ENCODE measurements at regions not wholly inside any gene's neighbourhood (a gene's known extent, or its start where the extent isn't known, plus 50 kb on each side); places are given as distances from the start of the nearest gene placed in this dataset.
A peak's percentile ranks its signal among the peaks of the same experiment; 100 is the strongest.

DNA sequence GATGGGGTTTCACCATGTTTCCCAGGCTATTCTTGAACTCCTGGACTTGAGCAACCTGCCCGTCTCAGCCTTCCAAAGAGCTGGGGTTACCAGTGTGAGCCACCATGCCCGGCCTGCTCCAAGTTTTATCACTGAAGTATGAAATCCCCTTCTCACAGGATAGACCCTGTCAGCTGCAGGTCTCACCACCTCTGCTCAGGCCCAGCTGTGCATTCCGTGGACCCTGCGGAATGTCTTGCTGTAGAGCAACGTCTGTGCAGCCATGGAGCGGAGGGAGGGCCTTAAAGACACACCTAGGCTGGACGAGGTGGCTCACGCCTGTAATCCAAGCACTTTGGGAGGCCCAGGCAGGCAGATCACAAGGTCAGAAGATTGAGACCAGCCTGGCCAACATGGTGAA lies 625.4 kb downstream of the BRD1 start:
- no peaks in the 10 kb centered on the region for H3K27me3 ChIP-seq (ENCODE audit: control insufficient read depth, insufficient read depth, low read length)
- no peak overlapping the region for H3K4me3 ChIP-seq (ENCODE audit: insufficient read depth, low read depth, low read length)
- DNase-seq = peak; percentile 36
- no peaks in the 10 kb centered on the region for H3K36me3 ChIP-seq (replicated peaks; ENCODE audit: control insufficient read depth, insufficient read depth, low read length)

DNA sequence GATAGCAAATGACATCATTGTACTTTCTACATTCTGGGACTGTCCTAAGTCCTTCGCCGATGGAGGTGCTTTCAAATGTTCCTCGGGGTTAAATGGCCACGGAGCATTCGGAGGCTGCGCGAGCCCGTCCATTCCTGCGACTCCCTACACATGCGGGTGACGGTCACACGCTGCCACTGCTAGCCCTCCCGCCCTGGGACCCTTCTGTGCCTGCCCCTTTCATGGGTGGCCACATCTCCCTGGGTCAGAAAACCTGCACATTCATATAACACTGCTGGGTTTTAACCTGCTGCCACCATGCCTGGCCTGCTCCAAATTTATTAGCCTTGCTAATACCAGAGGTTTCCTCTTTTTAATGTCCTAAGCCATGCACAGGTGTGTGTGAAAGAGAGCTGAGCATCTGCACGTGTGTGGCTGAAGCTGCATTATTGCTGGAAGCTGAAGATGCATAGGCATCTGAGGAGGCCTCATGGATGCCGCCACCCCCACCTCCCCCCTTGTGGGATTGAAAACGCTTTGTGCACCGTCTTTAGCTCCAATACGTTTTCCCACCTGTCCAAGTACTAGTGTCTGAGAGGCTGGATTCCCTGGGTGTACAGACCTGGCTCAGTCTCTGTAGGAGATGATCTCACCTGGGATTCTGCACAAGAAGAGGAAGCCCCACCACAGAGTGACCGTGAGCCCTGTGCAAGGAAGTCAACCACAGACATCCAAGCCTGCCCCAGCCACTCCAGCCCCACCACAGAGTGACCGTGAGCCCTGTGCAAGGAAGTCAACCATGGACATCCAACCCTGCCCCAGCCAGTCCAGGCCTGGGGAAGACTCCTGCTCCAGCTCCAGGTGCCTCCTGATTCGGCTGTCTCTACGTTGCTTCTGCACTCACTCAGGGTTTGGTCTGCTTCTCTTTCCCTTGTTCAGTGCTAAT lies 626.4 kb downstream of the BRD1 start:
- no peaks in the 10 kb centered on the region for H3K36me3 ChIP-seq (replicated peaks; ENCODE audit: control insufficient read depth, insufficient read depth, low read length)
- H3K27me3 ChIP-seq (ENCODE audit: control insufficient read depth, insufficient read depth, low read length) = no peaks in the 10 kb centered on the region
- H3K4me3 ChIP-seq (ENCODE audit: insufficient read depth, low read depth, low read length) = no peak overlapping the region
- peak; percentile 38 for DNase-seq

DNA sequence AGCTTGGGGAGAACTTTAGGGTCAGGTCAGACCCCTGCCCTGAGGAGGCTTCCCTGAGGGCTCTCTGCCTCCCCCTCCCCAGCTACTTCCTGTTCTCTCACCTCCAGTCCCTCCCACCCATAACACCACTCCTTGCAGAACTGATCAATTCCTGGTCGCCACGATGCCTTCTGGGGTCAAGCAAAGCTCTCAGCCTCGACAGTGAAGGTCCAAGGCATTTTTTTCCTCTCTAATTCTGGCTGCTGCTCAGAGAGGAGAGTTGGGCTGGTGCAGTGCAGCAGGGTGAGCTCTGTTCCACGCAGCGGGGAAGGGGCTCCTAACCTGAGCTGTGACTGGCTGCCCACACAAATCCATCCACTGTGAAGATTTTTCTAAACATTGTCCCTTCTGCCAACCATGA lies 628.4 kb downstream of the BRD1 start:
- no peak overlapping the region for H3K4me3 ChIP-seq (ENCODE audit: insufficient read depth, low read depth, low read length)
- no peaks in the 10 kb centered on the region for H3K36me3 ChIP-seq (replicated peaks; ENCODE audit: control insufficient read depth, insufficient read depth, low read length)
- H3K27me3 ChIP-seq (ENCODE audit: control insufficient read depth, insufficient read depth, low read length) = no peaks in the 10 kb centered on the region
- no peak for DNase-seq

DNA sequence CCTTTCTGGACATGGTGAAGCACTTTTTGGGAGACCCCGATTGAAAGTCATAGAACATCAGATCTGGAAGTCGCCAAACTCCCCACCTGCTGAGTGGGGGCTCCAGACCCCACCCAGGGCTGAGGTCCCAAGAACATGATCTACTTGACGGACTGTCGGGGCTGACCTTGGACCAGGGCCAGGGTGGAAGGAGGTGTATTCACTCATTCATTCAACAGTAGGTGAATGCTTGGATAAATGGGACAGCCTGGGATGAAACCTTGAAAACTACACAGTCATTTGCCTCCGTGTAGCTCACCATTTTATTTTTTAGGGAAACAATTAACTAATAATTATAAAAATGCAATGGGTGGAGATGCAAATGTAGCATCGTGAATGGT lies 629.0 kb downstream of the BRD1 start:
- no peak for DNase-seq
- Histone ChIP-seq H3K4me3 (ENCODE audit: insufficient read depth, low read depth, low read length) (no peak overlapping the region), H3K27me3 (ENCODE audit: control insufficient read depth, insufficient read depth, low read length) (no peaks in the 10 kb centered on the region), H3K36me3 (replicated peaks; ENCODE audit: control insufficient read depth, insufficient read depth, low read length) (no peaks in the 10 kb centered on the region)

DNA sequence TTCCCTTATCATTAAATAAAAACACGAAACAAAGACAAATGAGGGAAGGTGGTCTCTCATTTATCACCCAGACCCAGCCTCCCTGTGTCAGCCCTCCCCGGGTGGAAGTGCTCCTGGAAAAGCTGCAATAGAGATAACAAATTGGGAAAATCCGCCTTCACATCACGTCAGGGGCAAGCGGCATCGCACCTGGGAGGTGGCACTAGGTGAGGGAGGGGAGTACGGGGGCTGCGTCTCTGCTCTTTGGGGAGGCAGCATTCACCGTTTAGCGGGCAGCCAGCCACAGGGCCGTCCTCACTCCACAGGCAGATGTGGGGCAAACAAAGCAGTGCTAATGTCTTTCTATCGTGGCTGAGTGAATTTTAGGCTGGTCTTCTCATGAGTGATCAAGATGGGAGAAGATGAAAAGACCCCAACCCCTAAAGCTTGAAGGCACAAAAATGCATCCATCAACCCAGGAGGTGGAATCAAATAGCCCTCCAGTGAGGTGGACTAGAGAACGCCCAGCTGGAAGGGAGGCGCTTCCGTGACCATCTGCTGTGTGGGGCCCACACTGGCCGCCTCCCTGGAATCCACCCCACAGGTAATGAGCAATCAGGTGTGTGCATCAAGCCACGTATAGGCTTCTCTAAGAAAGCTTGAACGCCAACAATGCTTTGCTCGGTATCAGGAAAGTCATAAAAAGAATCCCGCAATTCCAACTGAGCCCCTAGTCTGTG lies 629.5 kb downstream of the BRD1 start:
- H3K4me3 ChIP-seq (ENCODE audit: insufficient read depth, low read depth, low read length) = no peak overlapping the region
- no peaks in the 10 kb centered on the region for H3K36me3 ChIP-seq (replicated peaks; ENCODE audit: control insufficient read depth, insufficient read depth, low read length)
- H3K27me3 ChIP-seq (ENCODE audit: control insufficient read depth, insufficient read depth, low read length) = no peaks in the 10 kb centered on the region
- DNase-seq = no peak

DNA sequence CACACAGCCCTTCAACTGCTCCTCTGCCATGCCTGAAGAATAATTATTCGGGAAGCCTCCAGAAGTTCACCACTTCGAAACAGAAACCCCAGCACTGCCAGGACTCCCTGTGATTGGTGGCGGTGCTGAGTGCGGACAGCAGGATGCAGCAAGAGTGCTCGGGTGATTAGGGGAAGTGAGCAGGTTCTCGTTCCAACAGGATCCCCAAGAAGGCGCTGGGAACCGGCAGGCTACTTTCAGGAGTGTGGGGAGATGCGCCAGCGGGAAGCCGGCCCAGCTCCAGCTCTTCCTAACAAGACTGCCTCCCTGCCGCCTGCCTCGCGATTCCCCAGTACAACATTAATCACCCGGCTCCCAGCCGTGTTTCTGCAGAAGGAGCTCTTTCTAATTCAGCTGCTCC lies 630.2 kb downstream of the BRD1 start:
- peak; percentile 84 for DNase-seq
- no peaks in the 10 kb centered on the region for H3K36me3 ChIP-seq (replicated peaks; ENCODE audit: control insufficient read depth, insufficient read depth, low read length)
- H3K4me3 ChIP-seq (ENCODE audit: insufficient read depth, low read depth, low read length) = no peak overlapping the region
- no peaks in the 10 kb centered on the region for H3K27me3 ChIP-seq (ENCODE audit: control insufficient read depth, insufficient read depth, low read length)

DNA sequence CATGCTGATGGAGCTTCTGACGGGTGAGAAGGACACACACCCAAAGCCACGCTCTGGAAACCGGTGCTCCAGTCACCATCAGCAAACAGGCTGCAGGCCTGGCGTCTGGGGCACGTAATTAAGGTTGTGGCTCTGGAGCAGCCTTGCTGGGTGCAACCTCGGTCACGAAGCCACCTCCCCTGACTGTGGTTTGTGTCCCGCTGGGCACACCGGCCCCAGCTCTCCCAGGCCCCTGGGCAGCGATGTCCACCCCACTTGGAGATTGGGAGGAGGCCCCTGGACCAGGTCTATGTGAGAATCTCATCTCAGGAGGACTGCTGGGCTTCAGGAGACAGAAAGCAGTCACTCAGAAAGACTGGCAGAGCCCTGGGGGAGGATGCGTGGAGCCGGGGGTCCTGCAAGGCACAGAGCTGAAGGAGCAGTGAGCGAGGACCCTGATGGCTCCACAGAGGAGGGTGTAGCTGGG lies 631.6 kb downstream of the BRD1 start:
- Histone ChIP-seq H3K36me3 (replicated peaks; ENCODE audit: control insufficient read depth, insufficient read depth, low read length) (no peaks in the 10 kb centered on the region), H3K4me3 (ENCODE audit: insufficient read depth, low read depth, low read length) (no peak overlapping the region), H3K27me3 (ENCODE audit: control insufficient read depth, insufficient read depth, low read length) (no peaks in the 10 kb centered on the region)
- DNase-seq = no peak

DNA sequence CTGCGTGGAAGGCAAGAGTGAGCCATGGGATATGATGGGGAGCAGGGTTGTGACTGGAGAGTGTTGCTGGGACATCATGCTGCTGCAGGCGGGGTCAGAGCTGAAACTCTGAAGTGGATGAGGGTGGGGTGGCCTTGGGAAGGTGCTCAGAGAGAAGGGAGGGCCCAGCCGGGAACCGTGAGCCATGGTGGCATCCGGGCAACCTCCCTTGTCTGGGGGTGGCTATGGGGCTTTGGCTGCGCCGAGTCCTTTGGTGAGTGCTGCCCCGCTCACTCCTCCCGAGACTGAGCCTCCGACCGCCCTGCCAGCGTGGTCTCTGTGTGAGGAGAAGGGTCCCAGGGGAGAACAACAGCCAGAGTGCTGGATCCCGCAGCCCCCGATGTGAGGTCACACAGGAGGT lies 632.0 kb downstream of the BRD1 start:
- DNase-seq = no peak
- no peak overlapping the region for H3K4me3 ChIP-seq (ENCODE audit: insufficient read depth, low read depth, low read length)
- no peaks in the 10 kb centered on the region for H3K36me3 ChIP-seq (replicated peaks; ENCODE audit: control insufficient read depth, insufficient read depth, low read length)
- H3K27me3 ChIP-seq (ENCODE audit: control insufficient read depth, insufficient read depth, low read length) = no peaks in the 10 kb centered on the region

DNA sequence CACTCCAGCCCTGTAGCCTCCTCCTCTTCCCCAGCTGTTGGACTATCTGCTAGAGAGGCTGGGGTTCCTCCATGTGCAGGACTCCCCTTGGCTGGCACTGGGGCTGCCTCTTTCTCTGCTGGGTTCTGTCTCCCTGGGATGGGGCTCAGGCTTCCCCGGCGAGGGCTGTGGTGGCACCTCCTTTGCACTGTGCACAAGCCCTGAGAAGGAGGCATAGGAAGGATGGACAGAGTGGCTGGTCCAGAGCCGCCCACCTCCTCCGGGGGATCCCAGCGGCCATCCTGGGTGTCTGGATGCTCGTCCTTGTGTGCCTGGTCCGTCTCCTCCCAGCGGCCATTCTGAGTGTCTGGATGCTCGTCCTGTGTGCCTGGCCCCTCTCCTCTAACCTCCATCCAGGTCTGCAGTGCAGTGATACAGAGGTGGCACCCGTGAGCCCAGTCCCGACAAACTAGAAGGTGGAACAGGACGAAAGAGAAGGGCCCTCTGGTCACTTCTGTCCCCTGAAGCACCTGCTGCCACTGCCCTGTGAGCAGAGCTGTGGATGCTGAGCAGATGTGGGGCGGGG lies 633.7 kb downstream of the BRD1 start:
- no peaks in the 10 kb centered on the region for H3K27me3 ChIP-seq (ENCODE audit: control insufficient read depth, insufficient read depth, low read length)

DNA sequence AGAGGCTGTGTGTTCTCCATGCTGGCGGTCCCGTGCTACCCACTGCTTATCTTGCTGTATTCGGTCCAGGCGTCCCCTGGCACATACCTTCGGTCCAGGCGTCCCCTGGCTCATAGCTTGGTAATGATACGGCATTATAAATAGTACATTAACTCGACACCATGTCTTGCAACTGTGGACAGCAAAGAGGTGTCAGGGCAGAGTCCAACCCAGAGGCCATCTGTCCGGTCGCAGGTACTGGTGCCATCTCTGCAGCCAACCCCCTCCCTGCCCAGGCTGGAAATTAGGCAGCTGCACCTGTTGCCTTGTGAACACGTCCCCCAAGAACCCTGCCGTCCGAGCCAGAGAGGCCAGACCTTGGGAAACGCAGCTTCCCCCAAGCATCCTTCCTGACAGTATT lies 634.3 kb downstream of the BRD1 start:
- no peak for DNase-seq
- Histone ChIP-seq H3K4me3 (ENCODE audit: insufficient read depth, low read depth, low read length) (no peak overlapping the region), H3K27me3 (ENCODE audit: control insufficient read depth, insufficient read depth, low read length) (no peaks in the 10 kb centered on the region), H3K36me3 (replicated peaks; ENCODE audit: control insufficient read depth, insufficient read depth, low read length) (no peaks in the 10 kb centered on the region)

More for the DNA sequence above, 633.7 kb downstream of the BRD1 start:
- no peak for DNase-seq
- Histone ChIP-seq H3K4me3 (ENCODE audit: insufficient read depth, low read depth, low read length) (no peak overlapping the region), H3K36me3 (replicated peaks; ENCODE audit: control insufficient read depth, insufficient read depth, low read length) (no peaks in the 10 kb centered on the region)

DNA sequence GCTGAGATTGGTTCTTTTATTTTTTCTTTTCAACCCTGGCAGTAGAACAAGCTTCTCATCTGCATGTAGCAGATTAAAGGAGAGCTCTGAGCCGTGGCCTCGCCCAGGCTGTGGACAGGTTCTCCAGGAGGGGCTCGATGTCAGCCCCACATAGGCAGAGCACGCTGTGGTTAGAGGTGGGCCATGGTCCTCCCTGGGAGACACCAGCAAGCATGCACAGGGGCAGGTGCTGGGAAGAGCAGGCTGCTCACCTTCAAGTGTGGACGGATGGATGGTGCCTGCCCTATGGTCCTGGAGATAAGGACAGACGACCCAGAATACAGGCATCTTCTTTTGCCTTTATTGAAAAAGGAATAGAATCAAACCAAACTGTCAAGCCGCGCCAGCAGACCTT lies 634.8 kb downstream of the BRD1 start:
- H3K27me3 ChIP-seq (ENCODE audit: control insufficient read depth, insufficient read depth, low read length) = no peaks in the 10 kb centered on the region
- no peaks in the 10 kb centered on the region for H3K36me3 ChIP-seq (replicated peaks; ENCODE audit: control insufficient read depth, insufficient read depth, low read length)
- H3K4me3 ChIP-seq (ENCODE audit: insufficient read depth, low read depth, low read length) = no peak overlapping the region
- DNase-seq = no peak

DNA sequence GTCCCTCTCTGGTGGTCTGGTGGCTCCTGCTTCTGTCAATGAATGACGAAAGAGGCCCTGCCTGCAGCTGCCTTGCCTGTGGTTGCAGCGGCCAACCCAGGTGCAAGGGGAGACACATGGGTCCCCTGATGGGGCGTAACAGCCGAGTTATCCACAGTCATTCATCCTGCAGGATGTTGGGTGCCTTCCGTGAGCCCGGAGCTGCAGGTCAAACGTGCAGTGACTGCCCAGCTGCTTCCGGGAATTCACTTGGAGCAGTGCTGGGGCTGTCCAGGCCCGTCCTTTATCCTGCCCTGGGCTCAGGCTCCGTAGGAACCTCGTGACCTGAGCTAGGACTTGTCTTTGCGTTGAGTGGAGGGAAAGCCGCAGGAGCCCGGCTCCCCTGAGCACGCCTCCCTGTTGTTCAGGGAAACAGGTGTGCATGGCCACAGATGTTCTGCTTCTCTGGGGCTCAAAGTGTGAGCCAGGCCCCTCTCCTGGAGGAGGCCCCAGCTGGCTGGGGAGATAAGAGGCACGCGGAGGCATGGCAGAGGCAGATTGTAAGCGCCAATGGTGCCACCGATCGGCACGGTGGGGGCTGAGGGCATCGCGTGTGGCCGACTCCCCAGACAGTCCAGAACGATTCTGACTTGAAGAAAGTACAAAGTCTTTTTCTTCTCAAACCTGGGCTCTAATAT lies 635.4 kb downstream of the BRD1 start:
- no peak overlapping the region for H3K4me3 ChIP-seq (ENCODE audit: insufficient read depth, low read depth, low read length)
- DNase-seq = no peak
- no peaks in the 10 kb centered on the region for H3K36me3 ChIP-seq (replicated peaks; ENCODE audit: control insufficient read depth, insufficient read depth, low read length)
- no peaks in the 10 kb centered on the region for H3K27me3 ChIP-seq (ENCODE audit: control insufficient read depth, insufficient read depth, low read length)

DNA sequence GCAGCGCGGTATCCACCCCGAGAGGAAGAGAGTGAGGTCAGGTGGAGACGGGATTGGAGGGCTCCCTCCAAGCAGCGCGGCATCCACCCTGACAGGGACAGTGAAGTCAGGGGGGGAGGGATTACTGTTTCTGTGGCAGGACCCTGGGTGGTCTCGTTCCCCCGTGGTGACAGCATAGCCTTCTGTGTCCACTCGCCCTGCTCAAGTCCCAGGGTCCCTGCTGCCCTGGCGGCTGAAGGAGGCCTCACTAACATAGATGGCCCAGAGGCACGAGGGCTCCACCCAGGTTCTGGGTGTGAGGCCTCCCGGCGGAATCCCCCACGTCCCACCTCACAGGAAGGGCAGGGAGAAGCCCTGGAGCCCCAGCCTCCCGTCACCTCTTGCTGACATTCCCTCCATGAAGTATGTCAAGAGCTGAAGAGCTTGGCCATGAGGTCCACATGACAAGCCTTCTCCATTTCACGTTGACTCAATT lies 636.1 kb downstream of the BRD1 start:
- Histone ChIP-seq H3K4me3 (ENCODE audit: insufficient read depth, low read depth, low read length) (no peak overlapping the region), H3K36me3 (replicated peaks; ENCODE audit: control insufficient read depth, insufficient read depth, low read length) (no peaks in the 10 kb centered on the region), H3K27me3 (ENCODE audit: control insufficient read depth, insufficient read depth, low read length) (no peaks in the 10 kb centered on the region)
- DNase-seq = no peak

DNA sequence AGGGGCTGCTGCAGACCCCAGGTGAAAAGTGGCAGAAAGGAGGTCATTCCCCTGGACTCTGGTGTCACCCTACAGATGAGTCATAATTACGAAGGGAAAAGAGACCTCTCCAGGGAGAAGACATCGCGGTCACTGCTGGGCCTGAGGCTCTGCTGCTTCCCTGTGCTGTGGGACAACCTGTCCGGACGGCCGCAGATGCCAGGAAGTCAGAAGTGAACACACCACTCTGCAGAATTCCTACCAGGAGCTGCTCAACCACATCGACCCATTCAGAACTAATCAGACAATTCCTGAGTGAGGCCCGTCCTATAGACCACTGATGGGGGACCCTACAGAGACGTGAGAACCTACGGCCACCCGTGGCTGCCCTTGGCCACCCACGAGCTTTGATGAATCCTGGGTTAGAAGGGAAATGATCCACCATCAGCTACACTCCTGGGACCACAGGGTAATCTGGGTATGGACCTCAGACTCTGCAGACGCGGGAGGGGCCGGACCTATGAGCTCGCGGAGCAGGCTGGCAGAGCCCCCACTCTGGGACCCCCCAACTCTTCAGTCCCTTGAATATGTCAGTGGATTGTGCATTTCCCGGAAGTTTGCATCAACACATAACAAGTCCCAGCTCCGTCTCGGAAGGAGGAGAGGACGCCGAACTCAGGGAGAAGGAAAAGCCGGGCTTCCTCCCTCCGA lies 636.7 kb downstream of the BRD1 start:
- Histone ChIP-seq H3K27me3 (ENCODE audit: control insufficient read depth, insufficient read depth, low read length) (no peaks in the 10 kb centered on the region), H3K4me3 (ENCODE audit: insufficient read depth, low read depth, low read length) (no peak overlapping the region), H3K36me3 (replicated peaks; ENCODE audit: control insufficient read depth, insufficient read depth, low read length) (no peaks in the 10 kb centered on the region)
- no peak for DNase-seq

All from H7 (cell line).